Heart left ventricle (tissue), 13 donors: ENCODE measurements at regions not wholly inside any gene's neighbourhood (a gene's known extent, or its start where the extent isn't known, plus 50 kb on each side); places are given as distances from the start of the nearest gene placed in this dataset.

Experiments
- CTCF ChIP-seq, 12 donors: fragments of 200-600 bp; sonication (generic) in 4 of 12; IDR thresholded peaks; one replicate each; pipeline versions ENCODE4 v1.5.0 to v1.8.0; 2018 to 2022; ENCODE audit warnings: antibody characterized with exemption in 12 of 12, mild to moderate bottlenecking in 5 of 12
- POLR2A ChIP-seq, 2 donors: fragments of 450-650 bp; IDR thresholded peaks; one replicate each; pipeline ENCODE4 v1.6.1; 2017; ENCODE audit warnings: antibody characterized with exemption in 2 of 2, mild to moderate bottlenecking in 2 of 2, moderate library complexity in 2 of 2
- donor health status: ischemic (EF 13 %, LVEDD 7.1; RV severe dilation, severe dysfunction).
- donor health status: DM: no; HTN: yes; CAD: no.
- donor health status: DM: no; HTN: no; CAD: no.
- donor health status: ischemic (EF 25% LVEDD 6.9; RV normal size, moderate dysfunction).
- donor health status: ischemic (EF 25% LVEDD 5.7; RV mildly dilated, moderate dysfunction).
- donor health status: ischemic (EF 35%, LVEDD 5.7; RV mildly dilated, moderate dysfunction).
- donor health status: nonischemic (EF 11% LVEDD 7.7; RV severe dilation, severe dysfunction).
- donor health status: DM: yes; HTN: yes; CAD: no.
- donor health status: PGD.
- donor health status: ischemic (EF 29% LVEDD 5.4; RV normal size, mild dysfunction).
- donor health status: nonischemic (EF 23%, LVEDD 6.1; RV moderate dilation, normal function).

- no peak for TF ChIP-seq CTCF (IDR thresholded peaks at IDR 0.05)
- TF ChIP-seq POLR2A (IDR thresholded peaks at IDR 0.05), result no peak
Observed at GRCh38 chr3:111283165-111283564, 211.5 kb downstream of the NECTIN3 start.
